Sigmoid colon (tissue), 3 donors: ENCODE measurements at regions not wholly inside any gene's neighbourhood (a gene's known extent, or its start where the extent isn't known, plus 50 kb on each side); places are given as distances from the start of the nearest gene placed in this dataset.

Experiments used
- CTCF ChIP-seq, 4 experiments: fragments of 450-650 bp in 3 of 4; fragments of 200-600 bp in 1 of 4; IDR thresholded peaks; one replicate each; pipeline ENCODE4 v1.5.1; 2016 to 2019; ENCODE audit warnings: antibody characterized with exemption in 4 of 4, mild to moderate bottlenecking in 3 of 4, moderate library complexity in 2 of 4
- POLR2A ChIP-seq, 2 donors: fragments of 450-650 bp; IDR thresholded peaks; one replicate each; pipeline ENCODE4 v1.6.1; 2016; ENCODE audit warnings: antibody characterized with exemption in 2 of 2, mild to moderate bottlenecking in 2 of 2, moderate library complexity in 2 of 2

GRCh38 chr13:99630269-99630898, 129.1 kb downstream of the TM9SF2 start:
- TF ChIP-seq CTCF (IDR thresholded peaks at IDR 0.05) (no peak), POLR2A (IDR thresholded peaks at IDR 0.05) (no peak)
